Neural cell (in vitro differentiated cells): ENCODE measurements at regions not wholly inside any gene's neighbourhood (a gene's known extent, or its start where the extent isn't known, plus 50 kb on each side); places are given as distances from the start of the nearest gene placed in this dataset.

ENCODE experiments used
- H2AFZ ChIP-seq: fragments of 200-600, 300-800 bp; sonication (generic), shearing (Covaris generic); 2 replicates; pipeline ENCODE4 v1.6.0; 2014; ENCODE audit warnings: low read depth, mild to moderate bottlenecking, antibody characterized with exemption, low read length, moderate library complexity
- H3F3A ChIP-seq: fragments of 200-600 bp; shearing (Covaris generic); 2 replicates; pipeline ENCODE4 v1.6.1; 2016; ENCODE audit warnings: mild to moderate bottlenecking, moderate library complexity, mixed read lengths, antibody characterized with exemption, low read length; ENCODE audit not compliant: insufficient read depth, poor library complexity, severe bottlenecking
- H3K27ac ChIP-seq: fragments of 200-600, 300-800 bp; sonication (generic), shearing (Covaris generic); 2 replicates; pipeline ENCODE4 v1.5.1; 2014; ENCODE audit warnings: mild to moderate bottlenecking, low read length, moderate library complexity
- H3K27me3 ChIP-seq: fragments of 300-800, 200-600 bp; sonication (generic), shearing (Covaris generic); 2 replicates; pipeline ENCODE4 v1.6.0; 2014; ENCODE audit warnings: mild to moderate bottlenecking, low read depth, low read length, moderate library complexity; ENCODE audit not compliant: insufficient read depth
- H3K36me3 ChIP-seq: fragments of 300-800, 200-600 bp; sonication (generic), shearing (Covaris generic); 2 replicates; pipeline ENCODE4 v1.5.1; 2014; ENCODE audit warnings: mild to moderate bottlenecking, antibody characterized with exemption, low read length, moderate library complexity; ENCODE audit not compliant: insufficient read depth
- H3K4me2 ChIP-seq: fragments of 300-800, 200-600 bp; sonication (generic), shearing (Covaris generic); 2 replicates; pipeline ENCODE4 v1.6.0; 2014; ENCODE audit warnings: mild to moderate bottlenecking, low read length
- H3K4me3 ChIP-seq: fragments of 300-800, 200-600 bp; sonication (generic), shearing (Covaris generic); 2 replicates; pipeline ENCODE4 v1.5.1; 2014; ENCODE audit warnings: mild to moderate bottlenecking, low read length, moderate library complexity
- H3K79me2 ChIP-seq: fragments of 200-600 bp; shearing (Covaris generic); replicated peaks from 2 replicates; pipeline ENCODE4 v1.6.0; 2014; ENCODE audit warnings: mild to moderate bottlenecking, low read length, moderate library complexity; ENCODE audit not compliant: insufficient read depth
- H3K9ac ChIP-seq: fragments of 300-800, 200-600 bp; sonication (generic), shearing (Covaris generic); 2 replicates; pipeline ENCODE4 v1.6.1; 2016; ENCODE audit warnings: mild to moderate bottlenecking, low read length, mixed read lengths
- H3K9me2 ChIP-seq: fragments of 200-600 bp; shearing (Covaris generic); 2 replicates; pipeline ENCODE4 v1.6.1; 2016; ENCODE audit warnings: mild to moderate bottlenecking, low read length, mixed read lengths; ENCODE audit not compliant: insufficient read depth
- H3K9me3 ChIP-seq: fragments of 200-600, 300-800 bp; sonication (generic), shearing (Covaris generic); 2 replicates; pipeline ENCODE4 v1.6.1; 2016; ENCODE audit warnings: mild to moderate bottlenecking, mixed run types, low read length, moderate library complexity, mixed read lengths
- H4K20me1 ChIP-seq: fragments of 200-600 bp; shearing (Covaris generic); 2 replicates; pipeline ENCODE4 v1.6.1; 2016; ENCODE audit warnings: mild to moderate bottlenecking, mixed run types; ENCODE audit not compliant: insufficient read depth
- CTCF ChIP-seq: fragments of 450-650 bp; IDR thresholded peaks from 2 replicates; pipeline ENCODE4 v1.5.1; 2014; ENCODE audit warnings: antibody characterized with exemption, mild to moderate bottlenecking, moderate library complexity; ENCODE audit not compliant: poor library complexity, severe bottlenecking
- EP300 ChIP-seq: fragments of 450-650 bp; conservative IDR thresholded peaks from 2 replicates; pipeline ENCODE4 v1.6.1; 2014; ENCODE audit warnings: antibody characterized with exemption, mild to moderate bottlenecking, moderate library complexity; ENCODE audit not compliant: poor library complexity, severe bottlenecking
- EZH2 ChIP-seq: fragments of 200-600, 300-800 bp; shearing (Covaris generic), sonication (generic); IDR thresholded peaks from 2 replicates; pipeline ENCODE4 v1.6.1; 2014; ENCODE audit warnings: antibody characterized with exemption, low read length, borderline replicate concordance, mild to moderate bottlenecking; ENCODE audit not compliant: insufficient read depth, poor library complexity, severe bottlenecking
- MXI1 ChIP-seq: fragments of 450-650 bp; conservative IDR thresholded peaks from 2 replicates; pipeline ENCODE4 v1.6.1; 2014; ENCODE audit warnings: antibody characterized with exemption, mild to moderate bottlenecking; ENCODE audit not compliant: poor library complexity, severe bottlenecking
- POLR2AphosphoS5 ChIP-seq: IDR thresholded peaks from 2 replicates; pipeline ENCODE4 v1.6.1; 2012
- RAD21 ChIP-seq: fragments of 450-650 bp; conservative IDR thresholded peaks from 2 replicates; pipeline ENCODE4 v1.6.1; 2014; ENCODE audit warnings: antibody characterized with exemption, mild to moderate bottlenecking, moderate library complexity
- SMC3 ChIP-seq: fragments of 450-650 bp; conservative IDR thresholded peaks from 2 replicates; pipeline ENCODE4 v1.6.1; 2014; ENCODE audit warnings: antibody characterized with exemption, mild to moderate bottlenecking, moderate library complexity; ENCODE audit not compliant: poor library complexity
- TAF1 ChIP-seq: IDR thresholded peaks from 2 replicates; pipeline ENCODE4 v1.6.1; 2012; ENCODE audit warnings: low read depth
- TF ChIP-seq, protein P1 (sequence below): IDR thresholded peaks from 2 replicates; pipeline ENCODE4 v1.6.1; 2012; ENCODE audit warnings: borderline replicate concordance

- H3K27me3 ChIP-seq, result no peaks in the 10 kb centered on the region
- peak overlapping the region; percentile 86 for H3K27ac ChIP-seq
- no peaks in the 10 kb centered on the region for H3K9me3 ChIP-seq
- H3K9me2 ChIP-seq, result no peaks in the 10 kb centered on the region
- H2AFZ ChIP-seq, result peak overlapping the region; percentile 11
- peak overlapping the region; percentile 59 for H3K4me2 ChIP-seq
- peak overlapping the region; percentile 5 for H3K9ac ChIP-seq
- H3K4me3 ChIP-seq, result peak overlapping the region; percentile 43
- H4K20me1 ChIP-seq, result no peaks in the 10 kb centered on the region
- TF ChIP-seq CTCF (no peak), EZH2 (no peak), TAF1 (no peak), SMC3 (no peak)
- TF ChIP-seq, protein P1, sequence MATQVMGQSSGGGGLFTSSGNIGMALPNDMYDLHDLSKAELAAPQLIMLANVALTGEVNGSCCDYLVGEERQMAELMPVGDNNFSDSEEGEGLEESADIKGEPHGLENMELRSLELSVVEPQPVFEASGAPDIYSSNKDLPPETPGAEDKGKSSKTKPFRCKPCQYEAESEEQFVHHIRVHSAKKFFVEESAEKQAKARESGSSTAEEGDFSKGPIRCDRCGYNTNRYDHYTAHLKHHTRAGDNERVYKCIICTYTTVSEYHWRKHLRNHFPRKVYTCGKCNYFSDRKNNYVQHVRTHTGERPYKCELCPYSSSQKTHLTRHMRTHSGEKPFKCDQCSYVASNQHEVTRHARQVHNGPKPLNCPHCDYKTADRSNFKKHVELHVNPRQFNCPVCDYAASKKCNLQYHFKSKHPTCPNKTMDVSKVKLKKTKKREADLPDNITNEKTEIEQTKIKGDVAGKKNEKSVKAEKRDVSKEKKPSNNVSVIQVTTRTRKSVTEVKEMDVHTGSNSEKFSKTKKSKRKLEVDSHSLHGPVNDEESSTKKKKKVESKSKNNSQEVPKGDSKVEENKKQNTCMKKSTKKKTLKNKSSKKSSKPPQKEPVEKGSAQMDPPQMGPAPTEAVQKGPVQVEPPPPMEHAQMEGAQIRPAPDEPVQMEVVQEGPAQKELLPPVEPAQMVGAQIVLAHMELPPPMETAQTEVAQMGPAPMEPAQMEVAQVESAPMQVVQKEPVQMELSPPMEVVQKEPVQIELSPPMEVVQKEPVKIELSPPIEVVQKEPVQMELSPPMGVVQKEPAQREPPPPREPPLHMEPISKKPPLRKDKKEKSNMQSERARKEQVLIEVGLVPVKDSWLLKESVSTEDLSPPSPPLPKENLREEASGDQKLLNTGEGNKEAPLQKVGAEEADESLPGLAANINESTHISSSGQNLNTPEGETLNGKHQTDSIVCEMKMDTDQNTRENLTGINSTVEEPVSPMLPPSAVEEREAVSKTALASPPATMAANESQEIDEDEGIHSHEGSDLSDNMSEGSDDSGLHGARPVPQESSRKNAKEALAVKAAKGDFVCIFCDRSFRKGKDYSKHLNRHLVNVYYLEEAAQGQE, result peak; percentile 36
- H3K36me3 ChIP-seq, result no peaks in the 10 kb centered on the region
- H3K79me2 ChIP-seq, result no peaks in the 10 kb centered on the region
- H3F3A ChIP-seq, result peaks cover 5% of the 10 kb centered on the region
Observed at GRCh38 chr5:39670391-39670790, 245.6 kb upstream of the DAB2 start.

- Histone ChIP-seq H3K27me3 (no peaks in the 10 kb centered on the region), H3K9ac (no peak overlapping the region), H3K4me3 (no peak overlapping the region), H2AFZ (no peak overlapping the region), H3F3A (peaks cover 5% of the 10 kb centered on the region), H3K27ac (no peak overlapping the region), H3K79me2 (no peaks in the 10 kb centered on the region), H3K36me3 (no peaks in the 10 kb centered on the region), H3K9me3 (no peaks in the 10 kb centered on the region), H3K9me2 (no peaks in the 10 kb centered on the region), H3K4me2 (no peak overlapping the region), H4K20me1 (no peaks in the 10 kb centered on the region)
- TF ChIP-seq CTCF (no peak), EZH2 (no peak), POLR2AphosphoS5 (no peak), TAF1 (no peak), SMC3 (no peak), EP300 (no peak), MXI1 (no peak), RAD21 (no peak)
- TF ChIP-seq, protein P1, result no peak
Observed at GRCh38 chr5:39668980-39669379, 244.2 kb upstream of the DAB2 start.
